GM12865 (cell line): ENCODE measurements at regions not wholly inside any gene's neighbourhood (a gene's known extent, or its start where the extent isn't known, plus 50 kb on each side); places are given as distances from the start of the nearest gene placed in this dataset.
"Not testable (repeated sequence)": the region's sequence is repeated elsewhere in the genome, so short reads cannot be mapped to it uniquely, and the experiment has no call there.

Experiments
- DNase-seq: peaks from one replicate; pipeline ENCODE4 v3.0.0; 2010; ENCODE audit warnings: low read depth
- H3K4me3 ChIP-seq: 2 replicates; pipeline ENCODE4 v1.5.1; 2011; ENCODE audit warnings: mild to moderate bottlenecking, low read depth, low read length, control low read depth
- CTCF ChIP-seq: IDR thresholded peaks from 2 replicates; pipeline ENCODE4 v1.5.1; 2011; ENCODE audit warnings: low read length, control low read depth, low read depth, inconsistent platforms; ENCODE audit not compliant: insufficient read depth; ENCODE audit errors: missing control alignments

GRCh38 chr14:70254476-70254961, 65.8 kb upstream of the SLC8A3 start:
- TF ChIP-seq CTCF = no peak
- DNase-seq = peak; percentile 73
- H3K4me3 ChIP-seq = peak overlapping the region; percentile 52

- not testable (repeated sequence) for DNase-seq, H3K4me3 ChIP-seq
Measured at GRCh38 chr14:70253547-70253946, 64.8 kb upstream of the SLC8A3 start.

- DNase-seq = no peak
- TF ChIP-seq CTCF = no peak
- H3K4me3 ChIP-seq = no peak overlapping the region
Measured at GRCh38 chr14:70245026-70245425, 56.3 kb upstream of the SLC8A3 start.

- peak; percentile 73 for DNase-seq
- no peak overlapping the region for H3K4me3 ChIP-seq
- TF ChIP-seq CTCF = no peak
Measured at GRCh38 chr14:70239802-70240201, 51.1 kb upstream of the SLC8A3 start.

GRCh38 chr14:70238635-70239034, 49.9 kb upstream of the SLC8A3 start:
- not testable (repeated sequence) for DNase-seq, H3K4me3 ChIP-seq
